ENCODE measurements at regions not wholly inside any gene's neighbourhood (a gene's known extent, or its start where the extent isn't known, plus 50 kb on each side); places are given as distances from the start of the nearest gene placed in this dataset.

DNA sequence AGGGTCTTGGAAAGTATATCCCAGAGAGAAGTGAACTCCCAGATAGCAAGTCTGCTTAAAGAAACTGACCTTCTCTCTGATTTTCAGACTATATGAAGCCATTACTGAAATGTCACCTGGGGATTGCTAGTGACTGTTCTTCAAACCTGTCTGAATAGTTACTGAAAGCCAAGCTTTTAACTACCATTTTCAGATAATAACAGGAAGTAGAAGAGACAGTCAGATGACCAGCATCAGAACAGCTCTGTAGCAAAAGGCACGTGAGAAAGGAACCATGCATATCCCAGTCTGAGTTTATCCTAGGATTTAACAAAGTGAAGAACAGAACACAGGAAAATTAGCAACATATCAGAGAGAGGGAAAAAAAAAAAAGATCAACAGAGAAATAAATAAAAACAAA lies 74.9 kb upstream of the SELENOP start:
- no peak overlapping the region for H3K4me3 ChIP-seq (ENCODE audit: control insufficient read depth, low read depth, low read length)
- DNase-seq (ENCODE audit: low read depth): no peak
- TF ChIP-seq, protein P1, sequence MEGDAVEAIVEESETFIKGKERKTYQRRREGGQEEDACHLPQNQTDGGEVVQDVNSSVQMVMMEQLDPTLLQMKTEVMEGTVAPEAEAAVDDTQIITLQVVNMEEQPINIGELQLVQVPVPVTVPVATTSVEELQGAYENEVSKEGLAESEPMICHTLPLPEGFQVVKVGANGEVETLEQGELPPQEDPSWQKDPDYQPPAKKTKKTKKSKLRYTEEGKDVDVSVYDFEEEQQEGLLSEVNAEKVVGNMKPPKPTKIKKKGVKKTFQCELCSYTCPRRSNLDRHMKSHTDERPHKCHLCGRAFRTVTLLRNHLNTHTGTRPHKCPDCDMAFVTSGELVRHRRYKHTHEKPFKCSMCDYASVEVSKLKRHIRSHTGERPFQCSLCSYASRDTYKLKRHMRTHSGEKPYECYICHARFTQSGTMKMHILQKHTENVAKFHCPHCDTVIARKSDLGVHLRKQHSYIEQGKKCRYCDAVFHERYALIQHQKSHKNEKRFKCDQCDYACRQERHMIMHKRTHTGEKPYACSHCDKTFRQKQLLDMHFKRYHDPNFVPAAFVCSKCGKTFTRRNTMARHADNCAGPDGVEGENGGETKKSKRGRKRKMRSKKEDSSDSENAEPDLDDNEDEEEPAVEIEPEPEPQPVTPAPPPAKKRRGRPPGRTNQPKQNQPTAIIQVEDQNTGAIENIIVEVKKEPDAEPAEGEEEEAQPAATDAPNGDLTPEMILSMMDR (conservative IDR thresholded peaks at IDR 0.05; ENCODE audit: control insufficient read depth, insufficient read depth, low read depth, low read length): no peak

DNA sequence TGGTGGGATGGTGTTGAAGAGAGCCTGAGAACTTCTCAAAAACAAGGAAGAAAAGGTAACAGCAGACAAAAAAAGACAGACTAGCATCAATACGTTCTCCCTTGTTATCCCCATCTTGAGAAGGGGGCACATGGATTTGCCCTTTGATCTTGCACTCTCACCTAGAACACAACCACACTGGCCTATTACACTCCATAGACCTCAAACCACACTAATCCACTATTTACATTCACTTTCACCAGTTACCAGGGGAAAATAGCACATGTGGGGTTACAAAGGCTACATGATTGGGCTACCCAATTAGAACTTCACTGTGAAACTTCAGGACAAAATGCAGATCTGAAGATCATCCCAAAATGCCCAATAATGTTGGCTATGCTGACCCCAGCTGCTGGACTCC lies 72.6 kb upstream of the SELENOP start:
- TF ChIP-seq, protein P1 (conservative IDR thresholded peaks at IDR 0.05; ENCODE audit: control insufficient read depth, insufficient read depth, low read depth, low read length): no peak
- H3K4me3 ChIP-seq (ENCODE audit: control insufficient read depth, low read depth, low read length): no peak overlapping the region
- DNase-seq (ENCODE audit: low read depth): no peak

DNA sequence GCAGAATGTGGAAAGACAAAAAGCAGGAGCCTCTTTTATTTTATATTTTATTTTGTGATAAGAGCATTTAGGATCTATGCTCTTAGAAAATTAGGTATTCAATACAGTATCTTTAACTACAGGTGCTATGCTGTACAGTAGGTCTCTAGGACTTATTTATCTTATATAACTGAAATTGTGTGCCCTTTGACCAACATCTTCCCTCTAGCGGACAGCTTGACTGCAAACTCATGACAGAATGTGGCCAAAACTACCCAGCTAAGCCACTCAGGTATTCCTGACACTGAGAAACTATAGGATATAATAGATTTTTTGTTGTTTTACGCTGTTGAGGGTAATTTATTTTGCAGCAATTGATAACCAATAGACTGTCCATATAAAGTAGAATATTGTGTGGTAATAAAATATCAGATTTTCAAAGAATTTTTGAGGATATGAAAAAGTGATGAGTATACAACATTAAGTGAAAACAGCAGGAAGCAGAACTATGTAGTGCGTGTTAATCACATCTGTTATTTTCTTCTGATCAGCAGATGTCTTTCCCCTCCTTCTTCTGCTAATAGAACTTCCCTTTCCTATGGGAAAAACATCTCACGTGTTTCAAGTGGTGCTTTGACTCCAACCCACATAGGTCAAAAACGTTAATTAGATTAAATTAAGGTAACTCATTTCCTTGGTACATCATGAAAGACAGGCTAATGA lies 69.9 kb upstream of the SELENOP start:
- TF ChIP-seq, protein P1 (conservative IDR thresholded peaks at IDR 0.05; ENCODE audit: control insufficient read depth, insufficient read depth, low read depth, low read length): no peak

GRCh38 chr5:42880496-42881150 lies 68.9 kb upstream of the SELENOP start:
- H3K4me3 ChIP-seq (ENCODE audit: control insufficient read depth, low read depth, low read length): no peak overlapping the region
- TF ChIP-seq, protein P1 (conservative IDR thresholded peaks at IDR 0.05; ENCODE audit: control insufficient read depth, insufficient read depth, low read depth, low read length): no peak
- DNase-seq (ENCODE audit: low read depth): no peak

More for the DNA sequence above, 69.9 kb upstream of the SELENOP start:
- DNase-seq (ENCODE audit: low read depth): no peak
- no peak overlapping the region for H3K4me3 ChIP-seq (ENCODE audit: control insufficient read depth, low read depth, low read length)

- DNase-seq (ENCODE audit: low read depth): no peak
- TF ChIP-seq, protein P1 (conservative IDR thresholded peaks at IDR 0.05; ENCODE audit: control insufficient read depth, insufficient read depth, low read depth, low read length): no peak
- no peak overlapping the region for H3K4me3 ChIP-seq (ENCODE audit: control insufficient read depth, low read depth, low read length)
Measured at GRCh38 chr5:42879291-42879690, 67.6 kb upstream of the SELENOP start.

DNA sequence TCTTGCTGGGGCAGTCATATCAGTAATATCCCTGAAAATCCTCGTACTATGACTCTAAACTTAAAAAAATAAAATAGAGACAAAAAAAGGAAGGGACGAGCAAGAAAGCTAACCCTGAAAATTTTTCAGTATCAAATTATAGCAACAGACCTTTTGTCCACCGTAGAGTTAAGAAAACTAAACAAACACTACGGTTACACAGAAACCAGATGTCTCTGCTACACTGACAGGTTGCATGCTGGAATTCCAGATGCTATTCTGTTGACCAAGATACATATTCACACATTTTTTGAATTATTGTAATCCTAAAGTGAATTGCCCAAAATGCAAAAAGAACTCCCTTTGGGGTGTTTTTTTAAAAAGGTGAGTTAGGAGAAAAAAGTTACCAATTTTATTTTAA lies 66.9 kb upstream of the SELENOP start:
- DNase-seq (ENCODE audit: low read depth): no peak
- TF ChIP-seq, protein P1 (conservative IDR thresholded peaks at IDR 0.05; ENCODE audit: control insufficient read depth, insufficient read depth, low read depth, low read length): no peak
- no peak overlapping the region for H3K4me3 ChIP-seq (ENCODE audit: control insufficient read depth, low read depth, low read length)

Data from fibroblast of mammary gland (primary cell).